NCI-H2196 treated with DMSO at 0.1 percent for 48 hours (cell line): ENCODE measurements at regions not wholly inside any gene's neighbourhood (a gene's known extent, or its start where the extent isn't known, plus 50 kb on each side); places are given as distances from the start of the nearest gene placed in this dataset.
"Not testable (repeated sequence)": the region's sequence is repeated elsewhere in the genome, so short reads cannot be mapped to it uniquely, and the experiment has no call there.

Source experiments
- DNase-seq: peaks from one replicate; lab custom pipeline; 2025; ENCODE audit not compliant: unreplicated experiment; lab: John Stamatoyannopoulos, UW

- DNase-seq = no peak
Observed at GRCh38 chr1:114270718-114271117, 117.0 kb upstream of the SYT6 start.

- DNase-seq = no peak
Observed at GRCh38 chr1:114270282-114270681, 116.6 kb upstream of the SYT6 start.

- no peak for DNase-seq
Observed at GRCh38 chr1:114269539-114269938, 115.9 kb upstream of the SYT6 start.

- no peak for DNase-seq
Observed at GRCh38 chr1:114263343-114263742, 109.7 kb upstream of the SYT6 start.

- DNase-seq = no peak
Observed at GRCh38 chr1:114262337-114262736, 108.7 kb upstream of the SYT6 start.

DNA sequence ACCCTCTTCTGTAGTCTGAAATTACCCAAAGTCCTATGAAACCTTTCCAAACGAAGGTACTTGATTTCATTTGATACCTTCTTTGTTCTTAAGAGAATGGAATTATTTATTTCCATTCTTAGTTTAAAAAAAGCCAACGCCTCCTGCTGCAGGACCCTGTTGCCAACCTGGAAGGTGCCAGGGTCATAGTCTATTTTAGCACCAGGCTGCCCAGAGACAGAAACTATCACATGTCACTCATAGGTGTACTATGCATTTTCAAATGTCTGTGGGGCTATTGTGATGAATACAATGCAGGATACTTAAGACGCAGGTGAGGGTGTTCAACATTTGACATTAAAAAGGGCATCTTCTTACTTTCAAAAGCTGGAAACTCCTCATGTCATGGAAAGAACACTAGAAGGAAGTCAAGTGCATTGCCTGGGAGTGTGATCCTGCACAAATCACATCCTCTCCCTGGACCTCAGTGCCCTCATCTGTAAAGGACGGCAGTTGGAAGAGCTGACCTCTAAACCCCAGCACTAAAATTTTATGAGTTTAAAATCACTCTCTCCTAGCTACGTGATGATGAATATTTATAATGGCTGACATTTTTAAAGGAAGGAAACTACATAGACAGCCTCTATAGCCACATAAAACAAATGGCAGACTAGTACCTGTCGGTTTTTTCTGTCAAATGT, 107.3 kb upstream of the SYT6 start:
- DNase-seq = no peak

DNA sequence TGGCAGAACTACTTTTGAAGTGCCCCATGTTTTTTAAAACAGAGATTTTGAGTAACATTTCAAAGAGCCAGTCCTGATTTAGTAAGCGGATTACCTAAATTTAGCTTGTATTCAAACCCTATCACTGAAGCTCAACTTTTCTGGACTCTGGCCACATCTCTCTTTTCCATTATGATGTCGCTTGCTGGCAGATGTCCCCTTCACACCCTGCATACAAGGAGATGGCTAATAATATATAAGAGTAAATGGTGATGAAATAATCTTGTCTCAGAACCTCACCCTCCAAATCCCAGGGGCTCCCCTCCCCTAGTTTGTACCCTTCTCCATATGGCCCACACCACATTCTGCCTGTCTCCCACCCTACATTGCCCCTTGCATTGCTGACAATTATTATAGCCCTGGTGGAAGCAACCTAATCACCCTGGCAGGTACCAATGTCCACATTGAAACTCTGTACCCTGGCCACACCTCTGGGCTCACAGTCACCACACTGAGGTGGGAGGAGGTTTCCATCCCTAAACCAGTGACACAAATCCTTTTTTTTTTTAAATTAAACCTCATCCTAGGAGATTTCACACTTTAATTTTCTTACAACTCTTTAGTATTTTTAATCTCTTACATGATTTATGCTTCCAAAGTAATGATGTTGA, 106.0 kb upstream of the SYT6 start:
- DNase-seq = no peak

DNA sequence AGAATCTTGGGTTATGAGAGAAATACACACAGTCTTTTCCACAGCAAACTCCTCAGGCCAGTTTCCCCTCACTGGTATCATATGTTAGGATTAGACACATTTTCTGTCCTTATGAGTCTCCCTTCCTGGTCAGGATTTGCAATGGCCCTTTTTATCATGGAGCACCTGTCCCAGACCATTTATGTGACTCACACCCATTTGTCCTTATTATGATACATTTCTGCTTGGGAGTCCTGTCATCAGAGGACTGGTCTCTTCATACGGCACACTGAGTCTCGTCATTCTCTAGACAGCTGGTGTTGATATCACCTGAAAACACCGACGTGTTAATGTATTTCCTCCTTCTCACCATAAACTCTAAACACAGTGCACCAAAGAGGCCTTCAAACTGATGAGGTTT, 105.0 kb upstream of the SYT6 start:
- DNase-seq = no peak

- DNase-seq = no peak
Observed at GRCh38 chr1:114258074-114258473, 104.4 kb upstream of the SYT6 start.

DNA sequence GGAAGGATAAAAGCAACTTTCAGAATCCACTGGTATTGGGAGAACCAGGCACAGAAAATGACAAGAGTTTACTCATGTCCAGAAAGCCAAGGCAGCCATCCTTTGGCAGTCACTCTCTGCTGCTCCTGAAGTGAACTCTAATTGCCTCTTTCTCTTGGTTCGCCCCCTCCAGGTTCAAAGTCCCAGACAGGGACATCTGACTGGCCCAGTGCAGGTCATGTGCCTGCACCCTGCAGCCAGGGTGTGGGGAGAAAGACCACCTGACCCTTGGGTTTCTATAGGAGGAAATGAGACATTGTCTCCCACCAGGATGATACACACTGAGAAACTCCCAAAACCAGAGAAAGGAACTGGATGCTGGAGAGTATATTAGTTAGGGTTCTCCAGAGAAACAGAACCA, 103.9 kb upstream of the SYT6 start:
- DNase-seq = no peak

DNA sequence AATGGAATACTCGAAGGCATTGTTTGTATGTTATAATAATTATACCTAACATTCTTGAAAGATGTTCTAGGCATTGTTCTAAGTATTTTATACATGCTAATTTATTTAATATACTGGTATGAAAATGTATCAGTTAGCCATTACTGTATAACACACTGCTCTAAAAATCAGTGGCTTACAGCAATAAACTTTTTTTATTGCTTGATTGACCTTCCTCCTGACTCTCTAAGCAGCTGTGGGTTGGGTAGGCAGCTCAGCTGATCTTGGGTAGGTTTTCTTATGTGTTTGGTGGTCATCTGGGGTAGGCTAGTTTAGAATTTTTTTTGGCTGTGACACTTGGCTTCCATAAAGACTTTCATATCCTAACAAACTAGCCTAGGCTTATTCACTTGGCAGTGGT, 100.2 kb upstream of the SYT6 start:
- DNase-seq = no peak

DNA sequence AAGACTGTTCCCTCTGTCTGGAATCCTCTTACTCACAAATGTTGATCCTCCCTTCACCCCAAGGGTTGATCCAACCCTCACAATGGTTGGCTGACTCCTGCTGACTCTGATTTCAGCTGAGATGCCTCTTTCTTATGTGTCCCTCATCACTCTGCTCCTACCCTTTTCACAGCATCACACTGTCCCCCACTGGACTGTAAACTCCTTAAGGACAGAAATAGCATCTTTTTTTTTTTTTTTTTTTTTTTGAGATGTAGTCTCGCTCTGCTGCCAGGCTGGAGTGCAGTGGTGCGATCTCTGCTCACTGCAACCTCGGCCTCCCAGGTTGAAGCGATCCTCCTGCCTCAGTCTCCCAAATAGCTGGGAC, 97.9 kb upstream of the SYT6 start:
- DNase-seq = no peak

DNA sequence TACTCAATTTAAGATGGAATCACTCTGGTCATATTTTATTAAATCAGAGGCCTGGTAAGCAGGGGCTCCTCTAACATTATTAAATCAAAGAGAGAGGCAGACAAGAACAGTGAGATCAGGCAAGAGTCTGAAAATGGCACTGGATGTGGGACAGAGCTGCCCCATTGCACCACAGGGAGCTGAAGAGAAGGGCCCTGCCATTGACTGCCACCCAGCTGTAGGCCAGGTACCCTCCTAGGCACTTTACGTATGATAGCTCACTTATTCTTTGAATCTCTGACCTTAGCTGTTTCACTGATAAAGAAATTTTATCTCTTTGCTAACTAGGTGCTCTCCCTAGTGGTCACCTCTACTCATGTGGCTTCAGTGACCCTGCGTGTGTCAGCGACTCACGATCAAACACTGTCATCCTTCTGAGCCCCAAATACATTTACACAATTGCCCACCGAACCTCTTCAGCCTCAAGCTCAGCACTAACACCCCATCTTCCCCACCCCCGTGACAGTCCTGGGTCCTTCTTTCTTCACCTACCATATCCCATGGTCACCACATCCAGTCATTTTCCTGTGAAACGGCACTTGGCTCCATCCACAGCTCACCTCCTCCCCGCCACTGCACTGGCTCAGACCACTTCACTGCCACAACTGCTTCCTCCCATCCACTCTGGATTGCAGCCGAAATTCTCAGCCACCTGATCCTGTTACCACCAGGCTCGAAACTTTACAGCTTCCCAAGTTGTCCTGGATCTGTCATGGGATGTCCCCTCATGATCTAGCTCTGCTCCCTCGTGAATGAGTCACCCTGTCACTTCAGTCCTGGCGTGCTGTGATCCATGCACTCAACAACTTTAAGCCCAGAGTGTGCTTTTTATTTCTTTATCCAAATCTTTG, 97.3 kb upstream of the SYT6 start:
- no peak for DNase-seq

DNA sequence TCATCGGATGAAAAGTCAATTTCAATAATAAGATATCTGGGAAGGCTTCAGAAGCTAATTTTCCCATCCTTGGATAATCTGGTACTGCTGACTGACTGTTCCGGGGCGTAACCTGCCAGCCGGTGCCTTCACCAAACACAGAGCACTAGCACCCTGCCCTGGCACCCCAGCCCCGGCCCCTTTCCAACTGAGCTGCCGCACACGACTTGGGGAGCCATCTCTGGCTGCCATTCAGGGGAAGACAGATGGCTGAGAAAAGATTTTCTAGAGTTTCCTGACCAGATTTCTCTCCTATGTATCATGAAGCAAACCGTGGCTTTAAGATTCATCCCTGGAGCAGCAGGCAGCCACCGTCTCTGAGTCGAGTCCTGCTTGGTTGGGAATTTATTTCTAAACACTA, 96.0 kb upstream of the SYT6 start:
- no peak for DNase-seq

GRCh38 chr1:114248162-114248561, 94.5 kb upstream of the SYT6 start:
- no peak for DNase-seq

GRCh38 chr1:114242531-114243210, 89.0 kb upstream of the SYT6 start:
- not testable (repeated sequence) for DNase-seq

- DNase-seq = no peak
Observed at GRCh38 chr1:114238053-114238452, 84.4 kb upstream of the SYT6 start.

GRCh38 chr1:114236517-114236916, 82.8 kb upstream of the SYT6 start:
- DNase-seq = no peak

GRCh38 chr1:114235960-114236359, 82.3 kb upstream of the SYT6 start:
- no peak for DNase-seq

GRCh38 chr1:114235281-114235680, 81.6 kb upstream of the SYT6 start:
- DNase-seq = no peak

GRCh38 chr1:114234408-114235124, 80.9 kb upstream of the SYT6 start:
- no peak for DNase-seq
